Stimulated activated CD4-positive, alpha-beta T cell treated with anti-CD3 and anti-CD28 coated beads, Interleukin-4, amount 100 ng/mL, for 24 hours (primary cell): ENCODE measurements at regions not wholly inside any gene's neighbourhood (a gene's known extent, or its start where the extent isn't known, plus 50 kb on each side); places are given as distances from the start of the nearest gene placed in this dataset.
A peak's percentile ranks its signal among the peaks of the same experiment; 100 is the strongest.
"Not testable (repeated sequence)": the region's sequence is repeated elsewhere in the genome, so short reads cannot be mapped to it uniquely, and the experiment has no call there.

Source experiments
- DNase-seq: peaks from one replicate; pipeline ENCODE4 v3.0.0-alpha.2; 2020

GRCh38 chrX:40853004-40853815, 117.9 kb upstream of the MED14 start:
- no peak for DNase-seq

DNA sequence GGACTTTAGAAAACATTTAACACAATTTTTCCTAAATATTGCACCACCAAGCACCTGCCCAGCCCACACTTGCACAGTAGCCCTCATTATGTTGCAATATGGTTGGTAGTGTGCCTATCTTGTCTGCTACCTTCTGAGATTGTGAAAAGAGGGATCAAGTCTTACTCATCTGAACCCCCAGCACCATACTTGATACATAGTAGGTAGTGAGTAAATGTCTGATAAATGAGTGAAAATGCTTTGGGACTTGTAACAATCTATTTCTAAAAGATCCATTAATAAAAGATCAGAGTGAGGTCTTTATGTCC, 118.4 kb upstream of the MED14 start:
- no peak for DNase-seq

DNA sequence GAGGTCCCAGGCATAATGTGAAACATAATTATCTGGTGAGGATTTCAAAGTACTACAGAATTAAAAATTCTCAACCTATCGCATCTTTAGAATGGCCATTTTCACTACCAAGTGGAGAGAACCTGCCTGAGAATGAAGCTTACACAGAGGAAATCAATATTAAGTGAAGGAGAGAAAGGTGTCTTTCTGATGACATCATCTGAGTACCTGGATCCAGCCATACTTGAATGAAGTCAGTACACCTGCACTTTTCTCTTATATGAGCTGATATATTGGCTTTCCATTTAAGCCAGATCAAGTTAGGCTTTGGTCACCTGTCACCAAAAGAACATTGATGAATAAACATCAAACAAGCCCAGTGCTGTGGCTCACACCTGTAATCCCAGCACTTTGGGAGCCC, 118.9 kb upstream of the MED14 start:
- DNase-seq: no peak

DNA sequence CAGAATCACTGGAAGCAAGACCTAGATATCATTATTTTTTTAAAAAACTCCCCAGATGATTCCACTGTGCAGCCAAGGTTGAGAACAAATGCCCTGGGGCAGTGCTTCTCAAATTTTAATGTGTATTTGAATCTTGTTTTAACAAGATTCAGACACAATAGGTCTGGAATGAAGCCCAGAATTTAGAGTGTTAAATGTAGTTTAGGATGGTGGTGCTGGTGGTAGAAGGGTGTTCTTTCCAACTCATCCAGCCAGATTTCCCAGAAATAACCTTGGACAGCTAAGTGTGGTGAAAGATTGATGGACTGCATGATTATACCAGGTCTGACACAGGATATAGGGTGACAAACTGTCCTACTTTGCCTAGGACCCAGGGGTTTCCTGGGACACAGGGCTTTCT, 120.1 kb upstream of the MED14 start:
- no peak for DNase-seq

GRCh38 chrX:40855932-40856515, 120.7 kb upstream of the MED14 start:
- no peak for DNase-seq

- not testable (repeated sequence) for DNase-seq
Observed at GRCh38 chrX:40861952-40862554, 126.7 kb upstream of the MED14 start.

- DNase-seq: not testable (repeated sequence)
Observed at GRCh38 chrX:40863260-40863659, 127.9 kb upstream of the MED14 start.

GRCh38 chrX:40863671-40864070, 128.3 kb upstream of the MED14 start:
- no peak for DNase-seq

- DNase-seq: no peak
Observed at GRCh38 chrX:40864972-40865371, 129.6 kb upstream of the MED14 start.

DNA sequence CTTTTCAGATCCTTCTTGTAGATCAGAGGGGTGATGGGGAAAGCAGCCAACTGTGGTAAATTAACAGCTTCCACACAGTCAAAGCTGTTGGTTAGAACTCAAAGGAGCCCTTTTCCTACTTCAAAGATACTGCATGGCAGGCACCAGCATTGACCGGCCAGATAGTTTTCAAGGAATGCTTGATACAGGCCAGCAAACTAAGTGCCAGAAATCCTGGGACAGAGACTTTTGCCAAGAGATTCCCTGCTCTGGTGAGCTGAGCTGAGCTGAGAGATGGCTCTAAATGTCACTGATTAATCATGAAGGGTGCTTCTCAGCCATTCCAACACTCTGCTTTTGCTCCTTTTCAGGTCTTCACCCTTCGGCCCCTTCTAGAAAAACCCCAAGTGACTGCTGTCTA, 131.6 kb upstream of the MED14 start:
- no peak for DNase-seq

DNA sequence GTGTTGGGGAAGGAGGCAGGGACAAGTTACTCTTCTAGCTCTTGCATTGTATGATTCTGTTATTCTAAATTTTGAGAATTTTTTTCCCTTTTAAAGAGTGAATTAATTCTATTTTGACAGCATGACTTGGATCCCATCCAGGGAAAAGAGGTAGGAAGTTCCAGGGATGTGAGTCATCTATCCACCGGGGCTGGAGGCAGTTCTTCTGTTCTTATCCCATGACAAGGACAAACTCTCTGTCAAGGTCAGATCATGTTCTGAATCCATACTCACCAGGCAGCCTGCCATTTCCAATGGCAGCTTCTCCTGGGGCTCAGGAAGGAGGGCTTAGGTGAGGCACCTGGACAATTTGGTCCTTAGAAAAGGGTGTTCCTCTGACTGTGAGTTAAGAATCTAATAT, 132.0 kb upstream of the MED14 start:
- DNase-seq: no peak

- no peak for DNase-seq
Observed at GRCh38 chrX:40868868-40869267, 133.5 kb upstream of the MED14 start.

GRCh38 chrX:40870982-40871381, 135.6 kb upstream of the MED14 start:
- DNase-seq: not testable (repeated sequence)

DNA sequence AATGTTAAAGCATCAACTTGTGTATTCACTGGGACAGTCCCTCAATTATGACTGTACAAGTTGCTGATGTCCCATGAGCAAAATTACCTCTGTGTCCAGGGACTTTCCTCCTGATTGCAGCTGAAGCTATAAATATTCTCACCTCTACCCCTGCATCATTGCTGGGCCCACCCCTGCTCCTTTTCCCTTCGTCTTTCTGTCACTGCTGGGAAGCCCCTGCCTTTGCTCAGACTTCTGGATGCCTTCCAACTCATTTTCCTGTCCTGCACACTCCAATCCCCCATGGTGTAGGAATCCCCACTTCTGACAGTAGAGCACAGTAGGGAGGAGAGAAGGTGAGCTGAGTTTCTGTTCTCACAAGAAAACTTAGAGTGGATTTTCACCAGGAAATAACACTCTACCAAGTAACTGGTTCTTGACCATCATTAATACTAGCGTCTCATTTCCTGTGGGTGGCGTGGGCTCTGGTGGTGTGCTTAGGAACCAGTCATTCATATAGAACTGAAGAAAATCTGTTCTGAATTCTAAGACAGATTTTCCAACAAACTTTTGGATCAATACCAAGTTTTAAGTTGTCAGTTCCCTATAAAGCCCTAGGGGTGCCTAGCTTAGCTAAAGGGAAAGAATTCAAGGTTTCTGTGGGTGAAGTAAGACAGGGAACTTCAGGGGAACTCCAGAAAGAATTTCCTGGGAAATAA, 136.2 kb upstream of the MED14 start:
- DNase-seq: peak; percentile 14

- DNase-seq: no peak
Observed at GRCh38 chrX:40872351-40872750, 137.0 kb upstream of the MED14 start.

DNA sequence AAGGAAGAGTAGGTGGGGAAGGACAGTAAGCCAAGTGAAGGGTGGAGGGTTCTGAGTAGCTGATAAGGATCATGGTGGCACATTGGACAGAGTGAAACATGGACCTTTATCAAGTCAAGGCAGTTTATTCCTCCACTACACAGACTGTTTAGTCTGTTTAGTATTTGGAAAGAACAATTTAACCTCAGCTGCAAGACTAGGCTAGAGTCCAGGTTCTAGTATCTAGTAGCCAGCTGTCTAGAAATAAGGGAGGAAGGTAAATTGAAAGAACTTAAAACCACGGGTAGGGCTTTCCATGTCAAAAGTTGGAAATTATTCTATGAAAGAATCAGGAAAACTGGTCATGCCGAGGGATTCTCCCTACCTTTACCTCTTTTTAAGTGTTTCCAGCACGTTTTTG, 140.1 kb upstream of the MED14 start:
- DNase-seq: no peak

DNA sequence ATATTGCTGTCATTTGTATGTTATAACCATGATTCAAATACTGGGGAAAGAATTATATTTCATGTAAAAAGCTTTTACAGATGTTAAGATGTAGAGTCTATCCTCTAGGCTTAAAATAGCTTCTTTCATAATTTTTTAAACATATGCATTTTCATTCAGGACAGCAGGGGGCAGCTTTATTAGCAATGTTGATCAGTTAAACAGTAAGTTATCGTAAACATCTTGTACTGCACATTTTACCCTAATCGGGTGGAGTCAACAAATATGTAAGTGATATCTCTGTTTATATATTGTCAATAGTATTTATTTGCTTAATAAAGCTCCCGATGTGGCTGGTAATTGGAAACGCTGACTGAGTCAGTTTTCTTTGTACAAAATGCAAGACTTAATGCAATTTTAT, 142.5 kb upstream of the MED14 start:
- DNase-seq: peak; percentile 15

DNA sequence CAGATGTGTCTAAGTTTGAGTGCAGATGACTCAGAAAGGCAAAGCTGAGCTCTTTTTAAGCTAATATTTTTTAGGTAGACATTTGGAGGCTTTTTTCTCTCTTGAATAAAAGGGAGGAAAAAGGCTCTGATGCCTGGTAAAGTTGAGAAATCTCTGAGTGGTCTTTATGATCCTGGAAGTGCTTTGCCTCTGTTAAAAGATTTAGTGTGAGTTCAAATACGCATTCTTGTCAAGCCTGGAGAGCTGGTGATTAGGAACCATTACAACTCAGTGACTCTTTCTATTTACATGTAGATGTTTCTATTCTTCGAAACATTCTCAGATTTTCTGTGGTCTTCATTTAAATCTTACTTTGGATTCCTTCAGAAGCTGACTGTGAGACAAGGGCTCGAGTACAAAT, 143.4 kb upstream of the MED14 start:
- DNase-seq: no peak

- DNase-seq: not testable (repeated sequence)
Observed at GRCh38 chrX:40879172-40879571, 143.8 kb upstream of the MED14 start.

GRCh38 chrX:40880712-40881111, 145.4 kb upstream of the MED14 start:
- no peak for DNase-seq

GRCh38 chrX:40883021-40883619, 147.8 kb upstream of the MED14 start:
- no peak for DNase-seq

- no peak for DNase-seq
Observed at GRCh38 chrX:40885989-40886388, 150.6 kb upstream of the MED14 start.

DNA sequence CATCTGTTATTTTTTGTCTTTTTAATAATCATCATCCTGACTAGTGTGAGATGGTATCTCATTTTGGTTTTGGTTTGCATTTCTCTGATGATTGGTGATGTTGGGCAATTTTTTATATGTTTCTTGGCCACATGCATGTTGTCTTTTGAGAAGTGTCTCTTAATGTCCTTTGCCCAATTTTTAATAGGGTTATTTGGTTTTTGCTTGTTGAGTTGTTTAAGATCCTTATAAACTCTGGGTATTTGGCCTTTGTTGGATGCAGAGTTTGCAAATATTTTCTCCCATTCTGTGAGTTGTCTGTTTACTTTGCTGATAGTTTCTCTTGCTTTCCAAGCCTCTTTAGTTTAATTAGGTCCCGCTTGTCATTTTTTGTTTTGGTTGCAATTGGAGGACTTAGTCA, 152.1 kb upstream of the MED14 start:
- no peak for DNase-seq

GRCh38 chrX:40891798-40892197, 156.5 kb upstream of the MED14 start:
- no peak for DNase-seq
